HepG2 (cell line): ENCODE measurements at regions not wholly inside any gene's neighbourhood (a gene's known extent, or its start where the extent isn't known, plus 50 kb on each side); places are given as distances from the start of the nearest gene placed in this dataset.
A peak's percentile ranks its signal among the peaks of the same experiment; 100 is the strongest.

ENCODE experiments used
- ATAC-seq: fragments of 200-7000 bp; cut with Tn5 transposase; 3 replicates; pipeline ENCODE4 v1.9.1; 2020; ENCODE audit warnings: mild to moderate bottlenecking, moderate library complexity
- BruUV-seq: library from RNA; stranded (reverse); fragments of 400-500 nt; replicated peaks from 2 replicates; lab custom pipeline; 2021; lab: Mats Ljungman, UMichigan
- CTCF ChIA-PET: fragments of 300-600 bp; formaldehyde crosslinking; extraction: SDS; loops from one replicate; lab custom pipeline; 2021; ENCODE audit warnings: low total read pairs, inconsistent platforms, low intra/inter-chr PET ratio; lab: Yijun Ruan, JAX
- POLR2A ChIA-PET: fragments of 350-600 bp; sonication (Branson Sonifier 250); formaldehyde crosslinking; loops from one replicate; lab custom pipeline; 2020; ENCODE audit warnings: antibody characterized with exemption, inconsistent platforms; lab: Yijun Ruan, JAX
- DNase-seq: peaks from one replicate; pipeline ENCODE4 v3.0.0-alpha.2; 2015; ENCODE audit warnings: low spot score
- FAIRE-seq: peaks from 3 replicates; lab custom pipeline; 2011; peaks lifted over from hg19 to GRCh38; lab: Jason Lieb, UNC
- H2AFZ ChIP-seq: one replicate; pipeline ENCODE4 v1.6.1; 2011; ENCODE audit warnings: low read length, inconsistent platforms
- H3K27ac ChIP-seq: fragments of 300-600 bp; 3 replicates; pipeline ENCODE4 v1.8.0; 2011; ENCODE audit warnings: mixed run types, mild to moderate bottlenecking, mixed read lengths, low read length, inconsistent platforms; ENCODE audit not compliant: insufficient read depth; ENCODE audit errors: extremely low read length
- H3K27me3 ChIP-seq, 2 experiments: fragments of 200-600 bp in 1 of 2; 2 replicates in 1 of 2; 3 replicates in 1 of 2; pipeline versions ENCODE4 v1.6.0 to v1.8.0; 2011; ENCODE audit warnings: low read length in 2 of 2, mild to moderate bottlenecking in 2 of 2, moderate library complexity in 2 of 2, inconsistent platforms in 1 of 2; ENCODE audit not compliant: insufficient read depth in 2 of 2, control insufficient read depth in 1 of 2
- H3K36me3 ChIP-seq, 2 experiments: fragments of 200-600 bp in 1 of 2; replicated peaks in 1 of 2; 2 replicates in 1 of 2; 3 replicates in 1 of 2; pipeline versions ENCODE4 v1.5.1 to v1.8.0; 2011; ENCODE audit warnings: low read length in 2 of 2, inconsistent platforms in 1 of 2; ENCODE audit not compliant: insufficient read depth in 2 of 2, control insufficient read depth in 1 of 2
- H3K4me1 ChIP-seq: 2 replicates; pipeline ENCODE4 v1.5.1; 2012; ENCODE audit warnings: low read length, inconsistent platforms; ENCODE audit not compliant: insufficient read depth
- H3K4me2 ChIP-seq: 2 replicates; pipeline ENCODE4 v1.6.0; 2011; ENCODE audit warnings: low read depth, low read length, inconsistent platforms
- H3K4me3 ChIP-seq, 3 experiments: fragments of 200-600 bp in 1 of 3; sonication (generic), shearing (Covaris generic) in 1 of 3; replicated peaks in 1 of 3; 2 replicates each; pipeline ENCODE4 v1.5.1; 2011 to 2016; ENCODE audit warnings: low read length in 3 of 3, inconsistent platforms in 2 of 3, low read depth in 2 of 3, mild to moderate bottlenecking in 2 of 3, control low read depth in 1 of 3, mixed read lengths in 1 of 3; ENCODE audit not compliant: insufficient read depth in 1 of 3
- H3K79me2 ChIP-seq: one replicate; pipeline ENCODE4 v1.6.1; 2011; ENCODE audit warnings: low read length, inconsistent platforms; ENCODE audit not compliant: insufficient read depth
- H3K9ac ChIP-seq: 2 replicates; pipeline ENCODE4 v1.6.0; 2011; ENCODE audit warnings: mild to moderate bottlenecking, low read depth, low read length, inconsistent platforms; ENCODE audit not compliant: insufficient read depth
- H3K9me3 ChIP-seq: 2 replicates; pipeline ENCODE4 v1.5.1; 2012; ENCODE audit warnings: mild to moderate bottlenecking, low read length
- H4K20me1 ChIP-seq: 2 replicates; pipeline ENCODE4 v1.6.0; 2011; ENCODE audit warnings: inconsistent platforms, mild to moderate bottlenecking, low read length, moderate library complexity; ENCODE audit not compliant: insufficient read depth
- HES4 ChIP-seq: sonication (generic); formaldehyde crosslinking; IDR thresholded peaks from 2 replicates; pipeline ENCODE4 v1.9.0; 2021; ENCODE audit warnings: mild to moderate bottlenecking, missing genetic modification reagents, borderline replicate concordance
- KMT2A ChIP-seq: sonication (generic); formaldehyde crosslinking; IDR thresholded peaks from 2 replicates; pipeline ENCODE4 v1.4.0; 2020; ENCODE audit warnings: missing genetic modification reagents
- PAX8 ChIP-seq: sonication (generic); formaldehyde crosslinking; IDR thresholded peaks from 2 replicates; pipeline ENCODE4 v1.8.0; 2022; ENCODE audit warnings: mild to moderate bottlenecking, missing genetic modification reagents, borderline replicate concordance
- SCMH1 ChIP-seq: sonication (generic); formaldehyde crosslinking; IDR thresholded peaks from 2 replicates; pipeline ENCODE4 v1.9.0; 2021; ENCODE audit warnings: missing genetic modification reagents, mild to moderate bottlenecking, borderline replicate concordance
- THRA ChIP-seq: sonication (generic); formaldehyde crosslinking; IDR thresholded peaks from 2 replicates; pipeline ENCODE4 v1.4.0; 2020; ENCODE audit warnings: missing genetic modification reagents, borderline replicate concordance
- WGBS: methylation state at CpG from one replicate; pipeline ENCODE4 v1.1.6; 2017; ENCODE audit warnings: low lambda C conversion rate; 5-methylcytosine and 5-hydroxymethylcytosine counted together
- in situ Hi-C: cut with HindIII; loops from 2 replicates; pipeline ENCODE4 v1.10.0; 2017; ENCODE audit warnings: low pct_unique_long_range_greater_than_20kb; ENCODE audit not compliant: extremely low pct_ligation_motif_present
- intact Hi-C: fragments of 100-400 bp; cut with micrococcal nuclease; formaldehyde crosslinking; loops from one replicate; pipeline ENCODE4 v1.10.0; 2022; ENCODE audit not compliant: unreplicated experiment

- ATAC-seq (no peak), FAIRE-seq (no peak), DNase-seq (no peak)
- Histone ChIP-seq H2AFZ (no peak overlapping the region), H3K27ac (no peak overlapping the region), H3K9me3 (no peaks in the 10 kb centered on the region), H3K4me1 (0 out of 2 replicates have a peak, but pooled peaks cover under 1% of the 10 kb centered on the region), H3K79me2 (no peaks in the 10 kb centered on the region), H3K4me3 (no peak overlapping the region), H3K27me3 (no peaks in the 10 kb centered on the region), H3K36me3 (no peaks in the 10 kb centered on the region), H3K9ac (no peak overlapping the region), H4K20me1 (no peaks in the 10 kb centered on the region), H3K4me2 (no peak overlapping the region)
- BruUV-seq = no TSS peak
- ChIA-PET POLR2A (interaction anchor here (1.4 kb wide), 1 partner anchor 131 kb away, joined by 4 read pairs; the partner anchor contains the start of gene UGP2), CTCF (no interaction called here)
- TF ChIP-seq HES4 (CRISPR knock-in tag) (no peak), SCMH1 (CRISPR knock-in tag) (no peak), PAX8 (no peak)
- intact Hi-C loops = no loop called here
- 0% methylated on average over 1 of the region's 1 CpG for WGBS
- in situ Hi-C loops = no loop called here
Measured at GRCh38 chr2:63710732-63711131, 122.0 kb downstream of the MDH1 start.

GRCh38 chr2:63712748-63713147 is 124.0 kb downstream of the MDH1 start:
- Histone ChIP-seq H3K27me3 (no peaks in the 10 kb centered on the region), H3K4me1 (0 out of 2 replicates have a peak, but pooled peaks cover 8% of the 10 kb centered on the region), H3K79me2 (no peaks in the 10 kb centered on the region), H2AFZ (no peak overlapping the region), H4K20me1 (no peaks in the 10 kb centered on the region), H3K4me2 (no peak overlapping the region), H3K27ac (no peak overlapping the region), H3K9ac (no peak overlapping the region), H3K9me3 (no peaks in the 10 kb centered on the region), H3K36me3 (no peaks in the 10 kb centered on the region), H3K4me3 (no peak overlapping the region)
- ATAC-seq (no peak), DNase-seq (no peak), FAIRE-seq (no peak)
- ChIA-PET POLR2A (no interaction called here), CTCF (no interaction called here)
- intact Hi-C loops (no loop called here), in situ Hi-C loops (no loop called here)
- TF ChIP-seq KMT2A (CRISPR knock-in tag) (no peak), THRA (CRISPR knock-in tag) (peak; percentile 58; the same call in 1 of the 2 replicates)
- no TSS peak for BruUV-seq
- 0% methylated on average over 2 of the region's 2 CpGs for WGBS
